Fibroblast of skin of left quadriceps (primary cell): ENCODE measurements at regions not wholly inside any gene's neighbourhood (a gene's known extent, or its start where the extent isn't known, plus 50 kb on each side); places are given as distances from the start of the nearest gene placed in this dataset.
"Not testable (repeated sequence)": the region's sequence is repeated elsewhere in the genome, so short reads cannot be mapped to it uniquely, and the experiment has no call there.

Source experiments
- DNase-seq, 2 experiments: peaks; one replicate each; pipeline ENCODE4 v3.0.0-alpha.2; 2013; ENCODE audit warnings: low read depth in 2 of 2

GRCh38 chr7:121563177-121563576, 167.1 kb upstream of the FAM3C start:
- no peak for DNase-seq

DNA sequence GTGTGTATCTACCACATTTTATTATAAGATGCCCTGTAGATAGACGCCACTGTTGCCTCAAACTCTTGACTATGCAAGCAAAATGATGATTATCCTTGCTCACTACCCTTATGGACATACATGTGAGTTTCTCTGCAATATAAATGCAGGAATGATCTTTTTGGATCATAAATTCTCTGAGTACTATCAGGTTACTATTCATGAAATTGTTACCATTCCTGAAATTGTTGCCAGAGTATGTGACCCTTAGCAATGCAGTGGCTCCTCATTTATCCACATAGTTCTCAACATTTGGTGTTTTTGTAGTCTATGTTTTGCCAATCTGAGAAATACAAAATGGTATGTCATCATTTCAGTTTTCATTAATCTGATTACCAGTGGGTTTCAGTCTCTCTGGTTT, 166.2 kb upstream of the FAM3C start:
- peak; percentile 32 to 37 for DNase-seq

GRCh38 chr7:121561717-121562116, 165.6 kb upstream of the FAM3C start:
- DNase-seq: no peak

DNA sequence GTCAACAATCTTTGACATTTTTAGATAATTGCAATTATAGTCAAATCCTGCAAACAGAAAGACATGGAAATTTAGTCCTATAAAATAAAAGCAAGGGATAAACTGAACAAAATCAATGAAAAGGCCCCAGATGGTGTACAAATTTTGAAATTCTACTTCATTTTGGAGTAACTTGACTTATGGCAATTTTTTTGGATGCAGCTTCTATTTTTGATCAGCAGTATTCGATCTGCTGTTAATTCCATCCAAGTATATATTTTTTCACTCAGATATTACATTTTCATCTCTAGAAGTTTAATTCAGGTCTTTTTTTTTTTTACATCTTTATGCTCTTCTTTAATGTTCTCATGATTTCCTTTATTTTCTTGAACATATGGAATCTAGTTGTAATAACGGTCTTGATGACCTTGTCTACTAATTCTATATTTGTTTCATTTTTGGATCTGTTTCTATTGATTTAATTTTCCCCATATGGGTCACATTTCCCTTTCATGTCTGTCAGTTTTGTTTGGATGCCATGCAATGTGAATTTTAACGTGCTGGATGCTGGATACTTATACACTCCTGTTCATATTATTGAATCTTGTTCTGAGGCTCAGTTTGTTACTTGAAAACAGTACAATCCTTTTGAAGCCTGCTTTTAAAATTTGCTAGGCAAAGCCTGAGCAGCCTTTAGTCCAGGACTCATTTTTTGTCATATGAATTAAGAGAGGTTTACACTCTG, 164.3 kb upstream of the FAM3C start:
- no peak for DNase-seq

- no peak for DNase-seq
Measured at GRCh38 chr7:121558288-121558687, 162.2 kb upstream of the FAM3C start.

DNA sequence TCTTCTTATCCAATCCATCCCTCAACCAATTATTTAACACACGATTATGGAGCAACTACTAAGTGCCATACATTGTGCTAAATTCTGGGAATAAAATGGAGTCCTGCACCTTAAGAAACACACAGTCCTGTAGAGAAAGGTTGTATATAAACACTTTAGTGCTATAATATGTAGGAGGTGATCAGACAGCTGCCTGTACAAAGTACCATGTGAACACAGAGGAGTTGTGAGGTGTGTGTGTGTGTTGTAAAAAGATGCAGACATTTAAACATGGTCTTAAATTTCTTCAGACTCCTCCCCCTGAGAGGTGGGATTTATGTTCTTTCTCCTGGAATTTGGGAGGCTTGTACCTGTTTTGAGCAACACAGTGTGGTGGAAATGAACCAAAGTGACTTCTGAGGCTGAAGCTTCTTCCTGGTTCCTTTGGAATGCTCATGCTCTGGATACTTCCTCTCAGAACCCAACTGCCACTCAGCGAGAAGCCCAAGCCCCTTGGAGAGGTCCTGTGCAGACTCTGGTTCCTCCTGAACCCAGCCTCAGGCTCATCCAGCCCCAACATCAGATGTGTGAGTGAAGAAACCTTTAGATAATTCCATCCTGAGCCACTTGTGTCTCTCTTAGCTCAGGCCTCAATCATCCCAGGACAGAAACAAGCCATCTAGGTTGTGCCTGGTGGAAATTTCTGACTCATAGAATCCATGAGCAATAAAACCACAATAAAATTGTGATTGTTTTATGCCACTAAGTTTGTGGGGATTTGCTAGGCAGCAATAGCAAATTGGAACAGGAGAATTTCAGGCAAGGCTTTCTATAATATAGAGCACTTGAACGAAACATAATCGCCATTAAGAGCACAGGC, 161.2 kb upstream of the FAM3C start:
- no peak for DNase-seq

DNA sequence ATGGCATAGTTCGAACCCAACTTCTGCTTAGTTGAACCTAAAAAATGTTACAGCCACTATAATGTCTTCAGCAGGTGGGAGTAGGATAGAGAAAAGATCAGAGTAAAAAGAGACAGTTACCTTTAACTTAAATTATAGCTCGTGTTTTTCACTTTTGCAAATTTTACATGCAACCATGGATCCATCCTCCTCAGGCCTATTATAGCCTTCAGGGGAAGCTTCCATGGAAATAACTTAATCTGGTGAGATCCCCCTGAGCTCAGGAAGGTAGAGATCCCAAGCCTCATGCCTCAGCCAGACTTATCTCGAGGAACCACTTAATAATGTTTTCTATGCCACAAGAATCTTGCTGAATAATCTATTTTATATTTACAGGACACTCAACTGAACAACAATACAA, 159.4 kb upstream of the FAM3C start:
- DNase-seq: no peak

DNA sequence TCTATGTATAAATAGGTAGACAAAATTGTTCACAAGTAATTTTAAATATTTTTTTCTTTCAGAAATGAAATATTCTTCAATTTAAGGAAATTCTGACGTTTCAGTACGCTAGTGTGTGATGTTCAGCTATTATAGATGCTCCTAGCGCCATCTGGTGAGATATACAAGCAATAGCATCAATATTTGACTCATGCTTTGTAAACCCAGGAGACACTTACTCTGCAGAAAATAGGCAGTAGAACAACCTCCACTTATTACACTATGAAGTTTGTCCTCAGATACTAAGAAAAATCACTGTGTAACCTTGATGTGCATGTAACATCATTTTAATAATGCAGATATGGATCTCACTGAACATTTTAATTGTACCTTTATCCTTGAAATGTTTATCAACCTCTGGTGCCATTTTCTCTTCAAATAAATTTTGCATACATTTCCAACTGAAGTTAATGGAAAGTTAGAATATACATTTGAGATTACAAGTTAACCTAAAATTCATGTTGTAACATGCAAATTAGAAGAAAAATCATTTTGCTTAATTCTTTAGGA, 151.5 kb upstream of the FAM3C start:
- no peak for DNase-seq

- no peak for DNase-seq
Measured at GRCh38 chr7:121546632-121547543, 150.8 kb upstream of the FAM3C start.

- DNase-seq: no peak
Measured at GRCh38 chr7:121545418-121545817, 149.3 kb upstream of the FAM3C start.

DNA sequence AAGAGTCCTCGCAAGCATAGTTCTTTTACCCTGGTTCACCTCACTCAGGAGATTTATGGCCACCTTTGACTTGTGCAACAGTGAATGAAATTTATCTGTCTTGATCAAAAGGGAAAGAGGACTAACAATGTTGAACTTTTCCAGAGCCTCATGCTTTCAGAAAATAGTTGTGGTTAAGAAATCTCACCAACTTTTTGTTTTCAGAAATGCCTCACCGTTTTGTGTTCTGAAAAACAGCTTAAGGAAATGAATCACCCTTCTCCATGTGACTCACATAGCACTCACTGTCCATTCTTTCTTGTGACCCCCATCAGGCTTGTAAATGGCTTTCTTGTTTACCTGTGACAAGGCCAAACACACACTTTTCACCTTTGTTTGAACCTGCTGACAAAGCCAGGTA, 148.6 kb upstream of the FAM3C start:
- DNase-seq: peak; percentile 90 to 91

- no peak for DNase-seq
Measured at GRCh38 chr7:121544238-121544637, 148.1 kb upstream of the FAM3C start.

GRCh38 chr7:121541457-121541856, 145.3 kb upstream of the FAM3C start:
- no peak for DNase-seq

DNA sequence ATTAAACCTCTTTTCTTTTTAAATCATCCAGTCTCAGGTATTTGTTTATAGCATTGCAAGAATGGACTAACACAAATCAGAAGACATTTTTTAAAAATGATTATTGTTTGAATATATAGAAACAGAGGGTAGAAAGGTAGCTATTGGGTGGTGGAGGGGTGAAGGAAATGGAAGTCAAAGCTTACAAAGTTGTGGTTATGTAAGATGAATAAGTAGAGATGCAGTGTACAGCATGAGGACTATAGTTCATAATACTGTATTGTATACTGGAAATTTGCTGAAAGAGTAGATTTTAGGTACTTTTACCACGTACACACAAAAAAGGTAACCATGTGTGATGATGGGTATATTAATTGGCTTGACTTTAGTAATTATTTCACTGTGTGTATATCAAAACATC, 144.0 kb upstream of the FAM3C start:
- DNase-seq: no peak

- no peak for DNase-seq
Measured at GRCh38 chr7:121537031-121537430, 140.9 kb upstream of the FAM3C start.

- no peak for DNase-seq
Measured at GRCh38 chr7:121531175-121532070, 135.3 kb upstream of the FAM3C start.

DNA sequence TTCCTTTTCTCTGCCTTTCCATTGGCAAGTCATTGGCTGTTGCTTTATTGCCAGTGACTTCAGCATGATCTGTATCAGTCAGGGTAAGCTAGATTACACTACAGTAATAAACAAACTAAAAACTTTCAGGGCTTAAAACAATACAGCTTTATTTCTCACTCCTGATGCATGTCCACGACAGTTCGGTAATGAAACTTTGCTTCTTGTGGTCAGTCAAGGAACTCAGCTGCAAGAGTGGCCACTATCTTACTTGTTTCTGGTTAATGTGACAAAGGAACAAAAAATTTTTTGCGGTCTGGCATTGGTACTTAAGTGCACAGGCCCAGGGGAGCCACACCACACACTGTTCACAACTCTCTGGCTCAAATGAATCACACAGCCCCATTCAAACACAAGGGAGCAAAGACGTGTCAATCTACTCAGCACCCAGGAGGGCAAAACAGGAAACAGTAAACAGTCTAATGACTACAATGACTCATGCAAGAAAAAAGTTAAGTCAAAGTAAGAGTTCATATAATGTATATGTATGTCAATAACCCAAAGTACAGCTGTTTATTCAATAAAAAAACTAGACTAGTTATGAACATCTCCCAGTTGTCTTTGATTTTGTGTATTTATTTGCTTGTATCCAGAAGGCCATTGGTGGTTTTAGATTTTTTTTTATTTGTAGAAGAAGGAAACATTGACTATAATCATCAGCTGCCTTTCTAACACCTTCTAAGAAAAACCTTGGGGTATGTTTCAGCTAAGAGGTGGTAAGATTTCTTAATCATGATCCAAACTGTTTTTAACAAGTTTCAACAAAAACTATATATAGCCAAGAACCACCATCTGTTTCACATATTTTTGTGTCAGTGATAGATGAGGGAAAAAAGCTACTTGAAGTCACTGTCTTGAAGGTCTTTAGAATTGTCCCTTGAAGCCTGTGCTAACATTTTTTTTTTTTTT, 134.4 kb upstream of the FAM3C start:
- peak; percentile 62 to 68 for DNase-seq

- no peak for DNase-seq
Measured at GRCh38 chr7:121529003-121529402, 132.9 kb upstream of the FAM3C start.

GRCh38 chr7:121526210-121526609, 130.1 kb upstream of the FAM3C start:
- DNase-seq: not testable (repeated sequence)
